ENCODE measurements at regions not wholly inside any gene's neighbourhood (a gene's known extent, or its start where the extent isn't known, plus 50 kb on each side); places are given as distances from the start of the nearest gene placed in this dataset.

- no peak for DNase-seq
- Histone ChIP-seq H3K27me3 (ENCODE audit: insufficient read depth) (no peaks in the 10 kb centered on the region; the same call in 1 of the 2 replicates), H3K9me3 (no peaks in the 10 kb centered on the region), H3K4me1 (ENCODE audit: control insufficient read depth in 1 of 2, insufficient read depth in 2 of 2, low read depth in 1 of 2, low read length in 1 of 2) (peaks cover 0 to 6% of the 10 kb centered on the region in 2 experiments; a peak in 1 of 4 replicates), H3K27ac (ENCODE audit: low read depth in 2 of 2, low read length in 1 of 2) (no peak overlapping the region), H3K79me2 (ENCODE audit: insufficient read depth) (no peaks in the 10 kb centered on the region), H3K4me3 (ENCODE audit: low read depth in 2 of 2, low read length in 1 of 2) (no peak overlapping the region), H3K9ac (no peak overlapping the region), H2AFZ (ENCODE audit: low read depth) (no peak overlapping the region), H3F3A (replicated peaks; ENCODE audit: insufficient read depth) (no peaks in the 10 kb centered on the region), H3K4me2 (no peak overlapping the region), H3K9me2 (no peaks in the 10 kb centered on the region), H3K36me3 (replicated peaks in 1 of 2; ENCODE audit: control insufficient read depth in 1 of 2, insufficient read depth in 2 of 2, low read length in 1 of 2) (no peaks in the 10 kb centered on the region), H4K20me1 (ENCODE audit: insufficient read depth) (no peaks in the 10 kb centered on the region)
- ChIA-PET CTCF (interaction anchor here (0.7 kb wide), 1 partner anchor 147 kb away, joined by 3 read pairs; no protein-coding TSS in a partner anchor), POLR2A (no interaction called here)
- TF ChIP-seq MXI1 (IDR thresholded peaks at IDR 0.05; ENCODE audit: low read depth, low read length) (no peak), SMC3 (IDR thresholded peaks at IDR 0.05; ENCODE audit: low read depth, low read length) (no peak), POLR2AphosphoS5 (IDR thresholded peaks at IDR 0.05; ENCODE audit: low read depth, low read length) (no peak), TEAD4 (IDR thresholded peaks at IDR 0.05; ENCODE audit: borderline replicate concordance, insufficient read depth) (no peak), GABPA (IDR thresholded peaks at IDR 0.05; ENCODE audit: low read depth) (no peak), NRF1 (IDR thresholded peaks at IDR 0.05; ENCODE audit: low read depth, low read length) (no peak), RFX5 (IDR thresholded peaks at IDR 0.05; ENCODE audit: low read length) (no peak), FOXJ3 (CRISPR knock-in tag; IDR thresholded peaks at IDR 0.05) (no peak)
- 24% methylated on average over 4 of the region's 4 CpGs for WGBS (ENCODE audit: low lambda C conversion rate)
These were observed 262.0 kb upstream of the FERD3L start for GRCh38 chr7:19407270-19407669.

- no peak for DNase-seq
- peak overlapping the region; percentile 61; the same call in 1 of the 2 replicates for H3K4me2 ChIP-seq
- WGBS (ENCODE audit: low lambda C conversion rate) = 9% methylated on average over 2 of the region's 2 CpGs
- H3F3A ChIP-seq (replicated peaks; ENCODE audit: insufficient read depth) = no peaks in the 10 kb centered on the region
- no peak overlapping the region; a peak in 1 of 4 replicates for H3K4me3 ChIP-seq (ENCODE audit: low read depth in 2 of 2, low read length in 1 of 2)
- peak; percentile 22; the same call in 1 of the 2 replicates for TF ChIP-seq JUND (IDR thresholded peaks at IDR 0.05)
- TF ChIP-seq, protein P1, sequence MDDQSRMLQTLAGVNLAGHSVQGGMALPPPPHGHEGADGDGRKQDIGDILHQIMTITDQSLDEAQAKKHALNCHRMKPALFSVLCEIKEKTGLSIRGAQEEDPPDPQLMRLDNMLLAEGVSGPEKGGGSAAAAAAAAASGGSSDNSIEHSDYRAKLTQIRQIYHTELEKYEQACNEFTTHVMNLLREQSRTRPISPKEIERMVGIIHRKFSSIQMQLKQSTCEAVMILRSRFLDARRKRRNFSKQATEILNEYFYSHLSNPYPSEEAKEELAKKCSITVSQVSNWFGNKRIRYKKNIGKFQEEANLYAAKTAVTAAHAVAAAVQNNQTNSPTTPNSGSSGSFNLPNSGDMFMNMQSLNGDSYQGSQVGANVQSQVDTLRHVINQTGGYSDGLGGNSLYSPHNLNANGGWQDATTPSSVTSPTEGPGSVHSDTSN (IDR thresholded peaks at IDR 0.05) = no peak
- H4K20me1 ChIP-seq (ENCODE audit: insufficient read depth) = no peaks in the 10 kb centered on the region
- H3K9me2 ChIP-seq = no peaks in the 10 kb centered on the region
- peak overlapping the region; percentile 67; the same call in 1 of the 2 replicates for H2AFZ ChIP-seq (ENCODE audit: low read depth)
- ChIA-PET POLR2A (no interaction called here), CTCF (no interaction called here)
- H3K9ac ChIP-seq = peak overlapping the region; percentile 1; the same call in 1 of the 2 replicates
- no peaks in the 10 kb centered on the region for H3K36me3 ChIP-seq (replicated peaks in 1 of 2; ENCODE audit: control insufficient read depth in 1 of 2, insufficient read depth in 2 of 2, low read length in 1 of 2)
- no peaks in the 10 kb centered on the region for H3K9me3 ChIP-seq
- no peaks in the 10 kb centered on the region for H3K79me2 ChIP-seq (ENCODE audit: insufficient read depth)
- H3K27ac ChIP-seq (ENCODE audit: low read depth in 2 of 2, low read length in 1 of 2) = peak overlapping the region in 1 of 2 experiments; percentile 53; a peak in 2 of 4 replicates
- no peaks in the 10 kb centered on the region; the same call in 1 of the 2 replicates for H3K27me3 ChIP-seq (ENCODE audit: insufficient read depth)
- H3K4me1 ChIP-seq (ENCODE audit: control insufficient read depth in 1 of 2, insufficient read depth in 2 of 2, low read depth in 1 of 2, low read length in 1 of 2) = peaks cover 0 to 6% of the 10 kb centered on the region in 2 experiments; a peak in 1 of 4 replicates
These were observed 260.3 kb upstream of the FERD3L start for GRCh38 chr7:19405541-19405940.

GRCh38 chr7:19404912-19405329 is 259.7 kb upstream of the FERD3L start:
- Histone ChIP-seq H4K20me1 (ENCODE audit: insufficient read depth) (no peaks in the 10 kb centered on the region), H3K4me3 (ENCODE audit: low read depth in 2 of 2, low read length in 1 of 2) (peak overlapping the region; percentile 12 to 42; a peak in 3 of 4 replicates)
- TF ChIP-seq GATA2 (CRISPR knock-in tag; IDR thresholded peaks at IDR 0.05) (no peak), POLR2AphosphoS5 (IDR thresholded peaks at IDR 0.05; ENCODE audit: low read depth, low read length) (peak; percentile 36; the same call in 1 of the 2 replicates), JUND (IDR thresholded peaks at IDR 0.05) (peak; percentile 91), TCF12 (IDR thresholded peaks at IDR 0.05) (peak; percentile 81), CHD2 (IDR thresholded peaks at IDR 0.05; ENCODE audit: low read length, partially characterized antibody) (no peak), YY1 (IDR thresholded peaks at IDR 0.05; ENCODE audit: low read depth) (no peak), MAX (IDR thresholded peaks at IDR 0.05; ENCODE audit: low read depth) (peak; percentile 60; the same call in 1 of the 2 replicates), GABPA (IDR thresholded peaks at IDR 0.05; ENCODE audit: low read depth) (no peak), RAD21 (IDR thresholded peaks at IDR 0.05; ENCODE audit: low read length) (no peak), MXI1 (IDR thresholded peaks at IDR 0.05; ENCODE audit: low read depth, low read length) (no peak), RXRA (IDR thresholded peaks at IDR 0.05; ENCODE audit: borderline replicate concordance, low read depth) (0 out of 2 replicates have a peak, but pooled peaks have one; percentile 41), IRF3 (IDR thresholded peaks at IDR 0.05; ENCODE audit: low read depth, low read length) (no peak), USF1 (IDR thresholded peaks at IDR 0.05; ENCODE audit: borderline replicate concordance, low read depth) (no peak), FOXJ3 (CRISPR knock-in tag; IDR thresholded peaks at IDR 0.05) (no peak), SMC3 (IDR thresholded peaks at IDR 0.05; ENCODE audit: low read depth, low read length) (no peak), FOXM1 (IDR thresholded peaks at IDR 0.05; ENCODE audit: low read depth) (no peak)

More at GRCh38 chr7:19404912-19405329, 259.7 kb upstream of the FERD3L start:
- Histone ChIP-seq H3K79me2 (ENCODE audit: insufficient read depth) (no peaks in the 10 kb centered on the region), H3K27me3 (ENCODE audit: insufficient read depth) (no peaks in the 10 kb centered on the region; the same call in 1 of the 2 replicates), H3F3A (replicated peaks; ENCODE audit: insufficient read depth) (no peaks in the 10 kb centered on the region), H3K4me2 (peak overlapping the region; percentile 61), H3K27ac (ENCODE audit: low read depth in 2 of 2, low read length in 1 of 2) (peak overlapping the region in 1 of 2 experiments; percentile 53; a peak in 2 of 4 replicates), H3K9me2 (no peaks in the 10 kb centered on the region), H3K36me3 (replicated peaks in 1 of 2; ENCODE audit: control insufficient read depth in 1 of 2, insufficient read depth in 2 of 2, low read length in 1 of 2) (no peaks in the 10 kb centered on the region), H3K4me1 (ENCODE audit: control insufficient read depth in 1 of 2, insufficient read depth in 2 of 2, low read depth in 1 of 2, low read length in 1 of 2) (peaks cover 0 to 6% of the 10 kb centered on the region in 2 experiments; a peak in 1 of 4 replicates), H2AFZ (ENCODE audit: low read depth) (peak overlapping the region; percentile 67), H3K9ac (peak overlapping the region; percentile 1; the same call in 1 of the 2 replicates), H3K9me3 (no peaks in the 10 kb centered on the region)
- no peak for DNase-seq
- ChIA-PET POLR2A (no interaction called here), CTCF (no interaction called here)
- WGBS (ENCODE audit: low lambda C conversion rate) = 1% methylated on average over 3 of the region's 3 CpGs
